Non-pigmented ciliary epithelial cell (primary cell): ENCODE measurements at regions not wholly inside any gene's neighbourhood (a gene's known extent, or its start where the extent isn't known, plus 50 kb on each side); places are given as distances from the start of the nearest gene placed in this dataset.
"Not testable (repeated sequence)": the region's sequence is repeated elsewhere in the genome, so short reads cannot be mapped to it uniquely, and the experiment has no call there.

Experiments
- DNase-seq: peaks from one replicate; pipeline ENCODE4 v3.0.0-alpha.2; 2010; ENCODE audit warnings: low read depth

DNA sequence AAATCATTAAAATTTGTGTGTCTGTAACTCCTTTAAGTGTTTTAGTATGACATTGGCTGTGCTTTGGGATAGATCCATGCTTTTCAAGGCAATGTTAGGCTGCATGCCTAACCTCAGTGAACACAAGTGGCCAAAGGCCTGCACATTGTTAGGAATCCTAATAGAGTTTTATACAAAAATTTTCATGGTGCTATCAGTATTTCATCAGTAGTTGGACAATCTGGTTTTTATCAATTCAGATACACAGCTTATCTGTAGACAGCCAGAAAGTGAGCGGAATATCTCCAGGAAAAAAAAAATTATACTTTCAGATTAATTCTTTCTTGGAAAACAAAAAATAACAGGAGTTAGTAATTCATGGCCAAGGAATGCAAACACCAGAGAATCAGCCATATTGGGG lies 324.0 kb upstream of the PDE3A start:
- DNase-seq, result no peak

DNA sequence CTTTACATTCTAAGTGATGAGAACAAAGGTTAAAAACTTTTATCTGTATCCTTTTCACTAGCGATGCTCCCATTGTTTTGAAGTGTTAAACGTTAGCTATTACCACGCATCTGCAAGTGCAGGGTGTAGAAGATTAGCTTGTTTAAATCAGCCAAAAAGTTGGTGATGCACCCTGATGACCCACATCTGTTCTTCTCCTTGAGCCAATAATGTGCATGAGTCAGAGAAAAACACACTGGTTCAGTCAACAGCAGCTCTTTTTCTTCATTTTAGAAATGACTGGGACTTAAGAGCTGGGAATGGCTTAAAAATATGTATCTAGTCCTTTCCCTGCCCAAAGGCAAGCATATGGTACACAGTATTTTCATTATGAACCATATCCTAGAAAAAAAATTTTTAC lies 323.5 kb upstream of the PDE3A start:
- DNase-seq, result no peak

DNA sequence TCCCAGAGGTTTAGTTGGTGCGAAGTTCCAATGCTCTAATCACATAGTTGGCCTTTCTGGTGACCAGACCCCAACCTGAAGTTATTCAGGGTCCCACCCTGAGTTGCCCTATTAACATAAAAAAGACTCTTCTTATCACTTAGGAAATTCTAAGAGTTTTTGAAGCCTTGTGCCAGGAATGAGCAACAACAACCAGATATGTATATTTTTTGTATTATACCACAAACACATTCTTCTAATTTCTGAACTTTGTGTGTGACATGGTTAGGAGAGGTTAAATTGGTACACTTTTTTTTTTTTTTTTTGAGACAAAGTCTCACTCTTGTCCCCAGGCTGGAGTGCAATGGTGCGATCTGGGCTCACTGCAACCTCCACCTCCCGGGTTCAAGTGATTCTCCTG lies 320.4 kb upstream of the PDE3A start:
- DNase-seq, result no peak

DNA sequence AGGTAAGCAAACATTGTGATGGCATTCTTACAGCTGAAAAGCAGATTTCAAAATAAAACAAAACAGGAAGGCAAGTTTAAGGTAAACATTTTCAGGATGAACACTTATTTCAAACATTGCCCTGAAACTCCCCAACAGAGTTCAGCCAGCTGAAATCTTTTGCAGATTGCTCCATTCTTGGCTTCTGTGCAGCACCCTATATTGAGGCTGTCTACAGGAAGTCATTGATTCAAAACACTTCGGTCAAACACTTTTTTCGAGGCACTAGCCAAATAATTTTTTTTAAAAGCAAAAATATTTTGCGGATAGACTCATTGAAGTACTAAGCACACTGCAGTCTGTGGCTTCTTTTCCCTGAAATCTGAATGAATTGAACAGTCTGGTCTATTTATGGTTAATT lies 318.1 kb upstream of the PDE3A start:
- no peak for DNase-seq

DNA sequence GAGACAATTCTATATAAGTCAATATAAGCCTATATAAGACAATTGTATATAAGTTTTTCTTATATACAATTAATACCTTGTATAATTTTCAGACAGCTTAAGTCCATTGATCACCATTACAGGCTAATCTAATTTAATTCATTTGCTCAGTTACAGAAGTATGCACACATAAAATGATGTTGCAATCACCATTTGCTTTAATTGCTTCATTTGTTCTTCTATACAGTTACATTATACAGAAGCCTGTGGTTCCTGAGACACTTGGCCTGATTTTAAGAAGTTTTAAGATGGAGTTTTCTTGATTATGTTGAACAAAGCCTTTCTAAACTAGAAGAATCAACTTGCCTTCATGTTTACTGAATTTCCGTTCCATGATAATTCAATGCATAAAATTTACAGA lies 314.6 kb upstream of the PDE3A start:
- DNase-seq, result no peak

DNA sequence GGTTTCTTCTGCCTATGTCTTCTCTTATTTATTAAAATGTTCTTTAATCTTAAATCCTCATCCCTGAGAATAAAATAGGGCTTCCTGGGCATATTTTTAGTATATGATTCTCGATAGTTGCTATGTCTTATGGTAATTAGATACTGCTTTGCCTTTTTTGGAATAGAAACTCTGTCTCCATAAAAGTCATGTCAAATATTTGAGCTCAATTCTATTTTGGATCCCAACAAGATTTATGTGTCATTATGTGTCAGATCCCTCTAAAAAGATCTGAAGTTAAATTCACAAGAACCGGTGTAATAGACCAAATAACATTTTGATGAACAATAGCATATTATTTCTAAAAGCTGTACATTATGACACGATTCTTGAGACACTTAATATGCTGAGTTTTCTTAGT lies 312.5 kb upstream of the PDE3A start:
- DNase-seq, result no peak

DNA sequence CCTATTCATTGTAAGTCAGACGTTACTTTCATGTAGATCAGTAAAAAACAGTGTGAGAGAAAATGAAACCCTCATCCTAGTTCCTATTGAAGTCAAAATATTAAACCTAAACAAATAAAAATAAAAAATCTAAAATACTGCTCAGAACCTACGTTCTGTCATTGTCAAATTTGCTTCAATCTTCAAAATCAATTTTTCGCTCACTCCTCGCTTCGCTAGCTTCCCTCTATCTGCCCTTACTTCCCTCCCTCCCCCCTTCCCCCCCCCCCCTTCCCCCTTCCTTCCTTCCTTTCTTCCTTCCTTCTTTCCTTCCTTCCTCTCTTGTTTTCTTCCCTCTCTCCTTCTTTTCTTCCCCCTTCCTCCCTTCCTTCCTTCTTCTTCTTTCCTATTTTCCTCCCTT lies 310.9 kb upstream of the PDE3A start:
- DNase-seq, result no peak

DNA sequence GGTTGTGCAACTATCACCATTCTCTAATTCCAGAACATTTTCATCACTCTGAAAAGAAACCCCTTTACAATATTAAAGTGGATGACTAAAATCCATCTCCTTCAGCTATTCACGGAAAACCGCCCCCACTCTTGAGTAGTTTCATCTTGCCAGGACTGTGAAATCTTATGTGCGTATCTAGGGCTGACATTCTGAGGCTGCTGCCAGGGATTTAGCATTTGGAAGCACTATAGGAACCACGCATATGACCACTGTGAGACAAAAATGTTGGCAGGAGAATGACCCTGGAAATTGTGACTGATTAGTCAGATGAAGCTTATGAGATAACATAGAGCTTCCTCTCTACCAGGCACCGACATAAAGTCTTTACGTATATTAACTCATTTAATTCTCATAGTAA lies 305.2 kb upstream of the PDE3A start:
- no peak for DNase-seq

DNA sequence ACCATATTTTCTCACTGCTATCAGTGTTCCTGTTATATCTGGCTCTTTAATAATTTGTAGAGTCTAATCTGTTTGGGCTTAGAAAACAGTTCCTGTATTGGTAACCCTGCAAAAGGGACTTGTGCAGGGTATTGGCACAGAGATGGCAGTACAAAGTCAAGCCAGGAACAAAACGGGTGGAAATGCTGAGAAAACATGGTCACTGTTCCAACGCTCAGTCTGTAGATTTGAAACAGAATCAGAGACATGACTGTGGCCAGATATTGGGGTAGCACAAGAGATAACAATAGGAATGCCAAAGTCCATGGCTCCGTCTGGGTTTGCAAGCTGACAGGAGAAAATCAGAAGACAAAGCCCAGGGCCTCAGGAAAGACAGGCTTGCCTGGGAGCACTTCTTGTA lies 290.7 kb upstream of the PDE3A start:
- DNase-seq, result no peak

DNA sequence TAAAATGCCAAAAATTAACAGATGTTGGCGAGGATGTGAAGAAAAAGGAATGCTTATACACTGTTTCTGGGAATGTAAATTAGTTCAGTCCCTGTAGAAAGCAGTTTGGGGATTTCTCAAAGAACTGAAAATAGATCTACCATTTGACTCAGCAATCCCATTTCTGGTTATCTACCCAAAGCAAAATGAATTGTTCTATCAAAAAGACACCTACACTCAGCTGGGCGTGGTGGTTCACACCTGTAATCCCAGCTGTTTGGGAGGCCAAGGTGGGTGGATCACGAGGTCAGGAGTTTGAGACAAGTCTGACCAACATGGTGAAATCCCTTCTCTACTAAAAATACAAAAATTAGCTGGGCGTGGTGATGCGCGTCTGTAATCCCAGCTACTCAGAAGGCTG lies 279.3 kb upstream of the PDE3A start:
- no peak for DNase-seq

DNA sequence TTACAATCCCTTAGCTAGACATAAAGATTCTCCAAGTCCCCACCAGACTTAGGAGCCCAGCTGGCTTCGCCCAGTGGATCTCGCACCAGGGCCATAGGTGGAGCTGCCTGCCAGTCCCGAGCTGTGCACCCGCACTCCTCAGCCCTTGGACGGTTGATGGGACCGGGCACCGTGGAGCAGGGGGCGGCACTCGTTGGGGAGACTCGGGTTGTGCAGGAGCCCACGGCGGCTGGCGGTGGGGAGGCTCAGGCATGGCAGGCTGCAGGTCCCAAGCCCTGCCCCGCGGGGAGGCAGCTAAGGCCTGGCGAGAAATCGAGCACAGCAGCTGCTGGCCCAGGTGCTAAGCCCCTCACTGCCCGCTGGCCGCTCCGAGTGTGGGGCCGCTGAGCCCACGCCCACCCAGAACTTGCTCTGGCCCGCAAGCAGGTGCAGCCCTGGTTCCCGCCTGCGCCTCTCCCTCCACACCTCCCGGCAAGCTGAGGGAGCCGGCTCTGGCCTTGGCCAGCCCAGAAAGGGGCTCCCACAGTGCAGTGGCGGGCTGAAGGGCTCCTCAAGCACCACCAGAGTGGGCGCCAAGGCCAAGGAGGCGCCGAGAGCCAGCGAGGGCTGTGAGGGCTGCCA lies 275.0 kb upstream of the PDE3A start:
- not testable (repeated sequence) for DNase-seq

DNA sequence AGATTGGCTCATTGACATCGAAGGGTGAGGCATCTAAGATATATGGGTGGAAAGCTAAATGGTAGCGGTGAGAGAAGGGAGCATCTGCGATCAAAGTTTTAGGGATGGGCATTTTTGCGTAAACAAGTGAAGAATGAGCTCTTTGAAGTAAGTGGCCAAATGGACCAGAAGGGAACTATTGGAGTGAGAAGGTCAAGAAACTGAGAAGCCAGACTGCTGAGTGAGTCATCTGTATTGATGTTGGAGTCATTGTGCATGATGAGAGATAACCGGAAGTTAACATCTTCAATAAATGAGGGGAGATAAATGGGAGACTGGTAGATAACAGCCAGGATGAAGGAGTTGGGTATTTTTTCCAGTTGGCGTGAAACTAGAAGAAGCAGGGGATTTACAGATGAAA lies 271.9 kb upstream of the PDE3A start:
- no peak for DNase-seq

DNA sequence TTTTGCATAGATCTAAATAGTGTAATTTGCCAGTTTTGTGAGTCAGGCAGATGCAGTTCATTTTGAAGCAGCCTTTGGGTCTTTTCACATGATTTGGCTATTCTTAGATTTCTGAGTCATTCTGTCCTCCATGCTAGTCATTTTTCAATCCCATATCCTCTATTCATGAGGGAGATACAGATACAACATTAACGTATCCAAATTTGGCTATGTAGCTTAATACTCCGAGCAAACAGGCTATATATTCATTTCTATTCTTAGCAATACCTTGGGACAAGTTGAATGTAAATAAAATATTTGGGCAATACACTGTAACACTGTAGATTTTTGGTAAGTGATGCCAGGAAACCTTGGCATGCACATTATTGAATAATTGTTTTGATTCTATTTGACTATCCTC lies 270.7 kb upstream of the PDE3A start:
- no peak for DNase-seq

DNA sequence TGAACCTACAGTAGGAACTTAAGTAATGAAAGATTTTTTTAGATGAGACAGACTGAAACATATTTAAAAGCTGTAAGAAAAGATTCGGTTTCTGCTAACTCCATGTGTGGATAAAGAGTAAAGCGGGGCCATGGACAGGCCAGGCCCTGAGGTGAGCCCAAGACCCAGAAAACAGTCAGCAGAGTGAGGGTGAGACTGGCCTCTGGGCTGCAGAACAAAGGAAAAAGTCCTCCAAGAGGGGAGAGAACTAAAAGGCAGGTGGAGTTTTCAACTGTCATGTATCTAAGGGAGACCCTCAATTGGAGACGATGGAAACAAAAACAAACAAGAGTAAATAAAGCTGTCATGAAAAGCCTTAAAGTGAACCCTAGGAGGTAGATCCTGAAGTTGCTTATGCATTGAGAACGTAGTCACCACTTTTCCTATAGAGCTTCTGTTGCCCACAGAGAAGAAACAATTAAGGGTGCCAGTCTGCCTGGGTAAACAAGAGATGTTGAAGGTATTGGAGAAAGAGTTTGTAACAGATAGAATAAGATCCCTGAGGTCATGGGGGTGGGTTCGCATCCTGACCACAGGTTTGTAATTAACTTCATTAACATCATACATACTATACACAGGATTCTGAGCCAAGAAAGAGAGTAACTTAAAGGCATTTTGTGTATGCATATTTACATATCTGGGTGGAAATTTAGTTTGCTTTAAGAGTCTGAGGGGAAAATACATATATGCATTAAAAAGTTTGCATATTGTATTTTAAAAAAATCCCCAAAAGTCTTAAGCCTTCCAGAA lies 268.7 kb upstream of the PDE3A start:
- DNase-seq, result no peak

DNA sequence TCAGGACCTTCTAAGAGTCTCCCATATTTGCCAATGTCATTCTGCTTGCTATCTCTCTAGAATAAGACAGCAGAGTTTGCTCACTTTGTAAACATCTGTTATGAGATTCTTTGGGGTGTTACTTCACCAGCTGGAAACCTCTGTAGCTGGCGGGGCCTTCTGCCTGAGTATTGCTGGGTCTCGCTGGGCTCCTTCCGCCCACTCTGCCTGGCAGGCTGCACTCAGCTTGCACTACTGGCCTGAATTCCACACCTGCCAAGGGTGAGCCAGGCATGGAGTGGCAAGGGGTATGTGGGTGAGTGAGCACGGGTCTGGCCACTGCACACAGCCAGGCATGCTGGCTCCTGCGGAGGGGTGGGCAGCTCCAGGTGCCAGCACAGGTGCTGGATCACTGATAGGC lies 267.3 kb upstream of the PDE3A start:
- DNase-seq, result no peak

DNA sequence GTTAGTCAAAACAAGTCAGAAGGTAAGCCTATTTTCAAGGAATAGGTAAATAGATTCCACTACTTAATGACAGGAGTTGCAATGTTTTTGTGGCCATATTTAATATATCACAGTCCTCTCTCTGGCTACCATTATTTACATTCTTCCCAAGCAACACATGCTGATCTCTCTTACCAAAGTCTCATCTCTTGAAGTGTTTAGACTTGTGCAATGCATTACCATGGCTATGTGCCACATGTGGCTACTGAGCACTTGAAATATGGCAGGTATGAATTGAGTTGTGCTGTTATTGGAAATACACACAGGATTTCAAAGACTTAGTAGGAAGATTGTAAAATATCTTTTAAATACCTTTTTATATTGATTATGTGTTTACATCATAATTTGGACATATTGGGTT lies 262.4 kb upstream of the PDE3A start:
- no peak for DNase-seq

DNA sequence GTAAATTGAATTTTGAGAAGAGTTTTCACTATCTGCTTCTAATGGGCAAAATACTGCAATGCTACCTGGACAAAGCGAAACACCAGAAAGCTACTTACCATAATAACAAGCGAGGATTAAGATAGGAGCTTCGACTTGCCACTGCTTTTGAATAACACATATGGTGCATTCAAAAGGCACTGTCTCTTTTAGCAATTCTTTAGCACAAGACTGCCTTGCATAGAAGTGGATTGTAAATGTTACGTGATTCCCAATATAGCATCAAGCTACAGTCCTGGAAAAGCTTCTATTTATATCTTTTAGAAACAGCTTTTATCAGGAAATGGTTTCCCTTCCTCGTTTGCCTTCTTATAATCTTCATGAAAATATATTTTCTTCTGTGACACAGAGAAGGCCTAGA lies 258.7 kb upstream of the PDE3A start:
- no peak for DNase-seq

DNA sequence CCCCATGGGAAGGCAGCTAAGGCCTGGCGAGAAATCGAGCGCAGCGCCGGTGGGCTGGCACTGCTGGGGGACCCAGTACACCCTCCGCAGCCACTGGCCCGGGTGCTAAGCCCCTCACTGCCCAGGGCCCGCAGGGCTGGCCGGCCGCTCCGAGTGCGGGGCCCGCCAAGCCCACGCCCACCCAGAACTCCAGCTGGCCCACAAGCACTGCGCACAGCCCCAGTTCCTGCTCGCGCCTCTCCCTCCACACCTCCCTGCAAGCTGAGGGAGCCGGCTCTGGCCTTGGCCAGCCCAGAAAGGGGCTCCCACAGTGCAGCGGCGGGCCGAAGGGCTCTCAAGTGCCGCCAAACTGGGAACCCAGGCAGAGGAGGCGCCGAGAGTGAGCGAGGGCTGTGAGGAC lies 253.0 kb upstream of the PDE3A start:
- not testable (repeated sequence) for DNase-seq

DNA sequence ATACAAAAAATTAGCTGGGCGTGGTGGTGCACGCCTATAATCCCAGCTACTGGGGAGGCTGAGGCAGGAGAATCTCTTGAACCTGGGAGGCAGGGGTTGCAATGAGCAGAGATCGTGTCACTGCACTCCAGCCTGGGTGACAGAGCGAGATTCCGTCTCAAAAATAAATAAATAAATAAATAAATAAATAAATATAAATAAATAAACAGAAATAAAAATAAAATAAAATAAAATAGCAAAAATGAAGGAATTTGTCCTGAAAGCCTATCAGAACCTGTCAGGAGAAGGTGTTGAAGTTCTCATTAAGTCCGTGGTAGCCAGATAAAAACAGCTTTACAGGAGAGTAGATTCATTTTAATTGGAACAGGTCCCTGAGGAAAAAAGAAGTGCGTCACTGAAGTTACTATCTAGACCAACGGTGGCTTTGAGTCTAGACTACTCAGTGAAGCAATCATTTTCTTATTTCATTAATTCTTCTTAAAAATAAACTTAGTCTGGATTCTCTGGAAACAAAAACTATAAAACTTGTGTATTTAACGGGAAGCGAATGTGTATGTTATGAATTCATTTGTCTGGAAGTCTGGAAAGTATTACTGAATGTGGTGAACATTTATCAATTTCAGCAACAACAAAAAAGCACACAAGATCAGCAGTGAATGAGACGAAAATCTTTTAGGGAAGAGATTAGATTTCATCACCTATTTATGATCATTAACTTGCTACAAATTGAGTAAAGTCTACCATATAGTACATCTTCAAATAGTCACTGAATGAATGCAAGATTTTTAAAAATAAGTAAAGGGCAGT lies 248.5 kb upstream of the PDE3A start:
- DNase-seq, result no peak

DNA sequence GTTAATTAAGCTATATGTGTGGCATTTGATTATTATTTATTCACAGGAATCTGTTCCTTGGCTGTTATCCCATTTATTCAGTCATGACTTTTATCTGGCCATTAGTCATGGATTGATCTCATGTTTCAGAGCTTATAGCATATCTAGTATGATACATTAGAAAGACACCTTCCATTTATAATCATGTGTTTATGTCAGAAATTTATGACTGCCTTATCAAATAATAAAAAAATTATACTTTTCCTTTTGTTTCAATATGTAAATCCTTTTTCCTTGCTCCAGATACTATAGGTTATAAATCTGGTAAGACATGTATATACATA lies 248.0 kb upstream of the PDE3A start:
- no peak for DNase-seq

DNA sequence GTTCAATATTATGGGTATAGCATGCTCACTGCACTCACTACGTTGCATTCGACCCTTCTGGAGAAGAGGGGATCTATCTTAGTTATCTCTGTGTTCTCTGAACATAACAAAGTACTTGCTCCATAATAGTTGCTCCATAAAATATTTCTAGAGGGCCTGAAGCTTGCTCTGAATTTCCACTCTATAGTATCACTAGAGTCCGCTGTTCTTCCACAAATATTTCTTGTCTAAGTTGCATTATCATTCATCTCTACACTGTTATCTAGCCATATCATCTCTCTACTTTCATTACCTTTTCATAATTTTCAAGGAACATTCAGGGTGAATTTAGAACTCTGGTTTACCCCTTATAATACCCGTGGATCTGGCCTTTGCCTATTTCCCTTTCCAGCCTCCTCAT lies 246.1 kb upstream of the PDE3A start:
- DNase-seq, result no peak

DNA sequence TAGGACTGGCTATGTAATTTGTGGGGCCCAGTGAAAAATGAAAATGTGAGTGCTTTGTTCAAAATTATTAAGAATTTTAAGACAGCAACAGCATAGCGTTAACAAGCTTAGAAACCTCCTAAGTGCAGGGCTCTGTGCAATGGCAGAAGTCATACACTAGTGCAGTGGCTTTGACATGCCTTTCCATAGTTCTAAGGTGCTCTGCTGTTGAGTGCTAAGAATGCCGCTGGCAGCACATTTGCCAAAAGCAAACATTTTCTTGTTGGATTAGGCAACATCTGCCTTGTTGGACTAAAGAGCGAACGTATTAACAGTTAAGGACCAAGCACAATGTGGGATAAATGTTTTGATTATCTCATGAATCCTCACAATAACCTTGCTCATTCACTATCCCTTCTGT lies 244.9 kb upstream of the PDE3A start:
- no peak for DNase-seq

DNA sequence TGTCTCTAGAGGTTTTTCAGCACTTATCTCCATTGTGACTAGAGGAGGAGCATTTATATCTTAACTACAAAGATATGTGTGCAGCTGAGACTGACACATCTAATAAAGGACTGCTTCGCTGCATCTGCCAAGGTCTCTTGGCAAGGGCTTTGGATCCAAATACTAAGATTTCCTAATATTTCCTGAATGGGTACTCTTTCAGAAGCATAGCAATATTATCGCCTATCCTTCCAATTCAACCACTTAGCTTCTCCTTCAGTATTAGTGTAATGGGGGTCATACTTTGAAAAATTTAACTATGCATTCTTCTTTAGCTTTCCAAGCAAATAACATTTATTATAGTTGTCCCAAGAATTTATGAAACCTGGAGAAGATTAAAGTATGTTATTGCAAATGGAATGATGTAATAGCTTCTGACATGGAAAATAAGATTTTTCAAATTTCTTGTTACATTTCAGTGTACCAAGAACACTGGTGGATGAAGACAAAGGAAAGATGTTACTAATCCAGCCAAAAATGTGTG lies 243.0 kb upstream of the PDE3A start:
- no peak for DNase-seq
